ENCODE measurements at regions not wholly inside any gene's neighbourhood (a gene's known extent, or its start where the extent isn't known, plus 50 kb on each side); places are given as distances from the start of the nearest gene placed in this dataset.
"Not testable (repeated sequence)": the region's sequence is repeated elsewhere in the genome, so short reads cannot be mapped to it uniquely, and the experiment has no call there.

GRCh38 chrX:1126738-1127137, 85.7 kb downstream of the CRLF2 start:
- ATAC-seq (ENCODE audit: low FRiP score) (no peak), DNase-seq (ENCODE audit: low spot score) (no peak)
- TF ChIP-seq CTCF (IDR thresholded peaks at IDR 0.05), result no peak

- DNase-seq (ENCODE audit: low spot score), result no peak
- ATAC-seq (ENCODE audit: low FRiP score), result no peak
- TF ChIP-seq CTCF (IDR thresholded peaks at IDR 0.05), result no peak
Measured at GRCh38 chrX:1124531-1124930, 87.9 kb downstream of the CRLF2 start.

GRCh38 chrX:1122851-1123250, 89.6 kb downstream of the CRLF2 start:
- not testable (repeated sequence) for ATAC-seq (ENCODE audit: low FRiP score); DNase-seq (ENCODE audit: low spot score)

- ATAC-seq (ENCODE audit: low FRiP score), result no peak
Measured at GRCh38 chrX:1119275-1119674, 93.2 kb downstream of the CRLF2 start.

GRCh38 chrX:1118572-1119199, 93.8 kb downstream of the CRLF2 start:
- ATAC-seq (ENCODE audit: low FRiP score), result no peak
- no peak for TF ChIP-seq CTCF (IDR thresholded peaks at IDR 0.05)

More at GRCh38 chrX:1119275-1119674, 93.2 kb downstream of the CRLF2 start:
- no peak for TF ChIP-seq CTCF (IDR thresholded peaks at IDR 0.05)
- no peak for DNase-seq (ENCODE audit: low spot score)

GRCh38 chrX:1115411-1115810, 97.0 kb downstream of the CRLF2 start:
- not testable (repeated sequence) for ATAC-seq (ENCODE audit: low FRiP score); DNase-seq (ENCODE audit: low spot score)

More at GRCh38 chrX:1118572-1119199, 93.8 kb downstream of the CRLF2 start:
- no peak for DNase-seq (ENCODE audit: low spot score)

- no peak for TF ChIP-seq CTCF (IDR thresholded peaks at IDR 0.05)
- DNase-seq (ENCODE audit: low spot score), result no peak
- no peak for ATAC-seq (ENCODE audit: low FRiP score)
Measured at GRCh38 chrX:1112321-1112720, 100.1 kb downstream of the CRLF2 start.

- no peak for TF ChIP-seq CTCF (IDR thresholded peaks at IDR 0.05)
- ATAC-seq (ENCODE audit: low FRiP score) (no peak), DNase-seq (ENCODE audit: low spot score) (no peak)
Measured at GRCh38 chrX:1111601-1112300, 100.7 kb downstream of the CRLF2 start.

All from omental fat pad (tissue), 3 donors.